Progenitor cell of endocrine pancreas (in vitro differentiated cells): ENCODE measurements at regions not wholly inside any gene's neighbourhood (a gene's known extent, or its start where the extent isn't known, plus 50 kb on each side); places are given as distances from the start of the nearest gene placed in this dataset.

Experiments
- DNase-seq: peaks from one replicate; pipeline ENCODE4 v3.0.0; 2021; ENCODE audit warnings: low spot score; ENCODE audit not compliant: unreplicated experiment
- H3K27ac Mint-ChIP-seq: 2 replicates; pipeline ENCODE4 v1.8.0; 2021; ENCODE audit warnings: mild to moderate bottlenecking, moderate library complexity, mixed read lengths
- H3K27me3 Mint-ChIP-seq: 2 replicates; pipeline ENCODE4 v1.8.0; 2021; ENCODE audit warnings: mixed read lengths
- H3K36me3 Mint-ChIP-seq: 2 replicates; pipeline ENCODE4 v1.8.0; 2022; ENCODE audit warnings: mixed read lengths; ENCODE audit not compliant: insufficient read depth
- H3K4me1 Mint-ChIP-seq: 2 replicates; pipeline ENCODE4 v1.8.0; 2021; ENCODE audit warnings: low read depth, mixed read lengths
- H3K4me3 Mint-ChIP-seq: 2 replicates; pipeline ENCODE4 v1.8.0; 2021; ENCODE audit warnings: low read depth, mild to moderate bottlenecking, moderate library complexity, mixed read lengths
- H3K9me3 Mint-ChIP-seq: 2 replicates; pipeline ENCODE4 v1.8.0; 2021; ENCODE audit warnings: low read depth, mixed read lengths
- TF ChIP-seq, protein P1 (sequence below): fragments of 200-600 bp; sonication (generic); IDR thresholded peaks from one replicate; pipeline ENCODE4 v1.5.0; 2021; ENCODE audit warnings: antibody characterized with exemption, mild to moderate bottlenecking; ENCODE audit not compliant: unreplicated experiment

DNA sequence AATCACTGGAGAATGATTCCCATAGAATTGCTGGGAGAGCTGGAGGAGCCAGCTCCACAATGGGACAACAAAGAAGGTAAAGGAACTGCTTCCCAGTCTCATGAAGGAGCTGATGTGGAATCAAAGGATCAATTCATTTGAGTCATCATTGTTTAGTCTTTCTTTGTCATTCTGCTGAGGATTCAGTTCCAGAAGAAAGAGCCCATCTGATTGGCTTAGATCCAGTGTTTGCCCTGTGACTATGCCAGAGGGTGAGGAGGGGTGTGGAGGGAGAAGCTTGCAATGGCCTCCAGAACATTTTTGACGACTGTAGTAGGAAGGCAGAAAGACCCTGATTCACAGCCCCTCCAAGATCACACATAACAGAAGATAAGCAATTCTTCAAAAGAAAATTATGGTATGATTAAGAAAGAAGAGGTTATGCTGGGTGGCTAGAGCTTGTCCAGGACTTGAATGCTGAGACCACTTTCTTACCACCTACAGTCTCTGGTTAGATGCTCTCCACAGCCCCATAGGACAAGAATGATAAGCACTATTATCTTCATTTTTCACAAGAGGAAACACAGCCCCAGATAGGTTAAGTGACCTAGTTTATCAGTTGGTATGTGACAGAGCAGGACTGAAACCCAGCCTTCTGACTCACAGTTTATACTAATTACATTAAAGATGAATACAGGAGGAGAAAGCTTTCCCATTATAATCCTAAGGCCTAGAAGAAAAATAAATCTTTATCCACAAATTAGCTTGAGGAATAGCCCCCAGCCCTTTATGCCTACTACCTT, 363.1 kb downstream of the PRELID2 start:
- Mint-ChIP-seq H3K27me3 (no peaks in the 10 kb centered on the region), H3K4me1 (peaks cover 3% of the 10 kb centered on the region), H3K27ac (no peak overlapping the region), H3K4me3 (no peak overlapping the region), H3K36me3 (no peaks in the 10 kb centered on the region), H3K9me3 (no peaks in the 10 kb centered on the region)
- TF ChIP-seq, protein P1, sequence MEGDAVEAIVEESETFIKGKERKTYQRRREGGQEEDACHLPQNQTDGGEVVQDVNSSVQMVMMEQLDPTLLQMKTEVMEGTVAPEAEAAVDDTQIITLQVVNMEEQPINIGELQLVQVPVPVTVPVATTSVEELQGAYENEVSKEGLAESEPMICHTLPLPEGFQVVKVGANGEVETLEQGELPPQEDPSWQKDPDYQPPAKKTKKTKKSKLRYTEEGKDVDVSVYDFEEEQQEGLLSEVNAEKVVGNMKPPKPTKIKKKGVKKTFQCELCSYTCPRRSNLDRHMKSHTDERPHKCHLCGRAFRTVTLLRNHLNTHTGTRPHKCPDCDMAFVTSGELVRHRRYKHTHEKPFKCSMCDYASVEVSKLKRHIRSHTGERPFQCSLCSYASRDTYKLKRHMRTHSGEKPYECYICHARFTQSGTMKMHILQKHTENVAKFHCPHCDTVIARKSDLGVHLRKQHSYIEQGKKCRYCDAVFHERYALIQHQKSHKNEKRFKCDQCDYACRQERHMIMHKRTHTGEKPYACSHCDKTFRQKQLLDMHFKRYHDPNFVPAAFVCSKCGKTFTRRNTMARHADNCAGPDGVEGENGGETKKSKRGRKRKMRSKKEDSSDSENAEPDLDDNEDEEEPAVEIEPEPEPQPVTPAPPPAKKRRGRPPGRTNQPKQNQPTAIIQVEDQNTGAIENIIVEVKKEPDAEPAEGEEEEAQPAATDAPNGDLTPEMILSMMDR: no peak
- no peak for DNase-seq

DNA sequence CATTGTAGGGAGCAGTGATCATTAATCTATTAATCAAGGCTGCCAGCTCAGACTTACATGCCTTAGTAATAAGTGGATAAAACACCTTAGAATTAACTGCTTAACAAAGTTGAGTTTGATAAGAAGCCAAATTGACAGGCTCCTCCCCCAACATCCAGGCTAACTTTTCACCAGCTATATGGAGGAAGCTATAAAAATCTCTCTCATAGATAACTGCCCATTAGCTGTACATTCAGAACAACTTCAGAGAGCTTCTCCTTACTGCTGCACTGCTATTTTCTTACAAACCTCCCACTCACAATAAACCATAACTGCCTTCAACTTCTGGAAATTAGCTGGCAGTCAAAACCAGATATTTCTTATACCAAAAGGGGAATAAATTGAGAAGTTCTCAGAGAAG, 364.1 kb downstream of the PRELID2 start:
- no peak overlapping the region for H3K4me3 Mint-ChIP-seq
- no peaks in the 10 kb centered on the region for H3K36me3 Mint-ChIP-seq

DNA sequence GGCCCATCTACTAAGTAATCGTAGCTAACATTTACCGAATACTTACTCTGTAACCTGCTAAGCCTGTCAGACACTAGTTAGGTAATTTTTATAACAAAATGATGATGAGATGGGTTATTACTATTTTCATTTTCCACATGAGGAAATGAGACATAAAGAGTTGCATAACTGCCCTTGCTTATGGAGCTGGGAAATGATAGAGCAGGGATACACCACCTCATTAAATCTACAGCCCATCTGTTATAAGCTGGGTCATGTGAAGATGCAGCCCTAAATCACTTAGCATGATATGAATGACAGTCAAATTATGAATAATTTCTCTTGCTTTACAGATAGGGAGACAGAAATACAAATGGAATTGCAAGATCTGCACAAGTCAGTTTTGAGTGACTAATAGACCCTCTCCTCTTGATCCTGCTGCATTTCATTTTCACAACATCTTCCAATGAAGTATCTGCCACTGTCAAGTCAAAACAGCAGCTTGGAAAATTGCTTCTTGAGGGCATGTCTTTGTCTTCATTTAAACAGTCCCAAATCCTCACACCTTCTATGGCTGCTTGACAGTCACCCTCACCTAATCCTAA, 364.7 kb downstream of the PRELID2 start:
- no peak overlapping the region for H3K27ac Mint-ChIP-seq

More for the DNA sequence above, 364.1 kb downstream of the PRELID2 start:
- no peaks in the 10 kb centered on the region for H3K27me3 Mint-ChIP-seq
- H3K4me1 Mint-ChIP-seq: peaks cover 3% of the 10 kb centered on the region
- DNase-seq: no peak
- no peaks in the 10 kb centered on the region for H3K9me3 Mint-ChIP-seq
- no peak overlapping the region for H3K27ac Mint-ChIP-seq
- TF ChIP-seq, protein P1: no peak

DNA sequence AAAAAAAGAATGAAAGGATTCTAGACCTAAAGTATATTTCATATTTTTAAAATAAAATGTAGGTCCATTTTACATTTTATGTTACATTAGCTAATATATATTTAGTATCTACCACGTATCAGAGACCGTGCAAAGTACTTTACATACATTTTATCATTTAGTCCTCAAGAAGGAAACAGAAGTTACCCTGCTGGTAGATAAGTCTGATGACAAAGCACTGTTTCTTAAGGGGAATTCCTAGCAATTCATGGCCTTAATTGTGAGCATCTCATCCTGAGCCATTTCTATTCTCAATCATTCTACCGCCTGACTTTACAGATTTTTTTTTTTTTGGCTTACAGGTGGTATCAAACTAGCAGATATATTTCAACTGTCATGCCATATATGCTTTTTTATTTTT, 367.7 kb downstream of the PRELID2 start:
- Mint-ChIP-seq H3K9me3 (no peaks in the 10 kb centered on the region), H3K4me1 (peaks cover 8% of the 10 kb centered on the region), H3K36me3 (no peaks in the 10 kb centered on the region), H3K27me3 (no peaks in the 10 kb centered on the region), H3K4me3 (no peak overlapping the region), H3K27ac (no peak overlapping the region)
- no peak for DNase-seq
- TF ChIP-seq, protein P1: no peak

More for the DNA sequence above, 364.7 kb downstream of the PRELID2 start:
- no peak for DNase-seq
- TF ChIP-seq, protein P1: no peak
- H3K36me3 Mint-ChIP-seq: no peaks in the 10 kb centered on the region
- H3K4me1 Mint-ChIP-seq: peaks cover 8% of the 10 kb centered on the region
- no peak overlapping the region for H3K4me3 Mint-ChIP-seq
- H3K9me3 Mint-ChIP-seq: no peaks in the 10 kb centered on the region
- H3K27me3 Mint-ChIP-seq: no peaks in the 10 kb centered on the region

DNA sequence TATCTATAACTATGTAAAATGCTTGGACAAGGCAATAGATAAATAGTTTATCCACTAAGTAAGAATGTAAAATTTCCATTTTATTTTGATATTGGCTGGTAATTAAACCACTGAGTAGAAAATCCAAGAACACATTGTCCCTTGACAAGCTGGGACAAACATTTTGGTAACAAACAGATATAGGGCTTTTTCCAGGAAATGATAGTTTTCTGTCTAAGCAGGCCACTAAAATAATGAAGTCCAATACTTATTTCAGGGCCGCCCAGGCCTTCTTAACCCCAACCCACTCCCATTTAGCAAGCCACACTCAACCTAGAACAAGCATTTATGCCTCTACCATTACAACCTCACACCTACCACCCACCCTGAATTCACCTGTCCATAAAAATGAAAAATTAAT, 368.6 kb downstream of the PRELID2 start:
- peaks cover 8% of the 10 kb centered on the region for H3K4me1 Mint-ChIP-seq
- H3K27ac Mint-ChIP-seq: no peak overlapping the region
- TF ChIP-seq, protein P1: no peak
- H3K36me3 Mint-ChIP-seq: no peaks in the 10 kb centered on the region
- no peak for DNase-seq
- no peaks in the 10 kb centered on the region for H3K9me3 Mint-ChIP-seq
- no peaks in the 10 kb centered on the region for H3K27me3 Mint-ChIP-seq
- no peak overlapping the region for H3K4me3 Mint-ChIP-seq
